ENCODE measurements at regions not wholly inside any gene's neighbourhood (a gene's known extent, or its start where the extent isn't known, plus 50 kb on each side); places are given as distances from the start of the nearest gene placed in this dataset.

DNA sequence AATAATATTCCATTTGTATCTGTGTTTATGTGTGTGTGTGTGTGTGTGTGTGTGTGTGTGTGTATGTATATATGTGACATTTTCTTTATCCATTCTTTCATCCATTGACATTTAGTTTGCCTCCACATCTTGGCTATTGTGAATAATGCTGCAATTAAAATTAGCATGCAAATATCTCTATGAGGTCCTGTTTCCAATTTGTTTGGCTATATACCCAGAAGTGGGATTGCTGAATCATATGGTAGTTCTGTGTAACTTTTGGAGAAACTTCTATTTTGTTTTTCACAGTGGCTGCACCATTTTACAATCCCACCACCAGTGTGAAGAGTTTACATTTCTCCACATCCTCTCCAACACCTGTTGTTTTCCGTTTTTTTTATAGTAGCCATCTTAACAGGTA is 53.1 kb downstream of the CH25H start:
- DNase-seq (ENCODE audit: low read depth), result no peak

DNA sequence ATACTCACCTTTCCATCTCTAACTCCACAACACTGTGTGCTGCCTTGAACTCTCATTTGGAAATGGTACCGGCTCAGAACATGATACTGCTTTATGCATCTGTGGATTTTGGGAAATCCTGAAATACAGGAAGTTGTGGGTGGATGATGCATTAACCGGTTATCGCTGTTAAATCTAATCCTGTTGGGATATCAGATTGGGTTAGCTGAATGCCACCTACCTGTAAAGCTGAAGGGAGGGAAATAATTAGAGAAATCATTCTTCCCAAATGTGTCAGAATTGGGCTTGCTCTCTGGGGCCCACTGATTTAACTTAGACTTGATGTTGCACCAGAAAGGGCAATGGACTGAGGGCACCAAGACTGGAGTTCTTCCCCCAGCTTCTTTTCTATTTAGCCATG is 54.0 kb downstream of the CH25H start:
- no peak for DNase-seq (ENCODE audit: low read depth)

DNA sequence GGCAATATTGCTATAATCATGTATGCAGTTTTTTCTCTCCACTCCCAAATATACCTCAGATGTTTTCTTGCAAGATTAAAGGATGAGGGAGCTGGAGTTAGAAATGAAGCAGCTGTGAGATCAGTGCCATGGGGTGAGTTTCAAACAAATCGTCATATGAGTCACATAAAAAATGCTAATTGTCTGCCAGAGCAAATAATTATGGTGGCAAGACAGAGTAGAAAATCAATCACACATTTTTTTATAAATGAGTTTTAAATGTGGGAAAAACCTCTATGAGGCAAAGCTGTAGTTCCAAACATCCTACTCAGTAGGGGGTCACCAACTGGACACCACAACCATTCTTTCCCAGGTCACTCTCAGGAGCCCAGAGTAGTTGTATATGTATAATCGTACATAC is 55.3 kb downstream of the CH25H start:
- DNase-seq (ENCODE audit: low read depth), result no peak

DNA sequence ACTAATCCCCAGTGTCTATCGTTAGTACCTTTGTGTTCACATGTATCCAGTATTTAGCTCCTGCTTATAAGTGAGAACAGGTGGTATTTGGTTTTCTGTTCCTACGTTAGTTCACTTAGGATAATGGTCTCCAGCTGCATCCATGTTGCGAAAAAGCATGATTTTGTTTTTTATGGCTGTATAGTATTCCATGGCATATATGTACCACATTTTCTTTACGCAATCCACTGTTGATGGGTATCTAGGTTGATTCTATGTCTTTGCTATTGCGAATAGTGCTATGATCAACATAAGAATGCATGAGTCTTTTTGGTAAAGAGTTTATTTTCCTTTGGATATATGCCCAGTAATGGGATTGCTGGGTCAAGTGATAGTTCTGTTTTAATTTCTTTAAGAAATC is 59.1 kb downstream of the CH25H start:
- DNase-seq (ENCODE audit: low read depth), result no peak

DNA sequence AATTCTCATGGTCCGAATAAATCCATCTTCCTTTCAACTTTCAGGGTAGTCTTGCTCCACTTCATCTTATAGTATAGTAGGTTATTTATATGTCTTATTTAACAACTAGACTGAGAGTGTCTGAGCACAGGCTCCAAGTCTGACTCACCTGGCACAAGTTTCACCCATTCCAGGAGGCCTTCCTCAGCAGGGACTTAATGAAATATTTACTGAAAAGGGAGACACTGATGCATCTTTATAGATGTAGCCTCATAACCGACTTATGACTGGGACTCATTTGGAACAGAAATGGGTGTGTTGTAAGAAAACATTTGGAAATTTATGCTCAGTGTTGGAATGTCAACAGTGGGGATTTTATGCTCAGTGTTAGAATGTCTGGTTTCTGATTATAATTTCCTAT is 59.9 kb downstream of the CH25H start:
- no peak for DNase-seq (ENCODE audit: low read depth)

DNA sequence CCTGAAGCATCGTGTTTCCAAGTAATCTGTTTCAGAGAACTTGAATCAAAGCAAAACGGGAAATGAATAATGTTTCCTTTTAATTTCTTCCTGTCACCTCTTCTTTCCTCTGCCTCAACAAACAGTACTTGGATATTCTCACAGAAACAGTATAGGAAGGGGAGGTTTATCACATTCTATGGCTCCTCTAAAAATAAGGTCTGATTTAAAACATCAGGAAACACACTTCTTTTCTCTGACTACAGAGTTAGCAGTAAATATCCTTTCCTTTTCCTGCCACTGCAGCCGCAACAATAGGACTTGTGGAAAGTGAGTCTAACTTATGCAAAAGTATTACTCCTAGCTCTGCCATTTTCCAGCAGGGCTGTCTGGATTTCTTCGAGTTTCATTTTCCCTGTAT is 62.3 kb downstream of the CH25H start:
- no peak for DNase-seq (ENCODE audit: low read depth)

DNA sequence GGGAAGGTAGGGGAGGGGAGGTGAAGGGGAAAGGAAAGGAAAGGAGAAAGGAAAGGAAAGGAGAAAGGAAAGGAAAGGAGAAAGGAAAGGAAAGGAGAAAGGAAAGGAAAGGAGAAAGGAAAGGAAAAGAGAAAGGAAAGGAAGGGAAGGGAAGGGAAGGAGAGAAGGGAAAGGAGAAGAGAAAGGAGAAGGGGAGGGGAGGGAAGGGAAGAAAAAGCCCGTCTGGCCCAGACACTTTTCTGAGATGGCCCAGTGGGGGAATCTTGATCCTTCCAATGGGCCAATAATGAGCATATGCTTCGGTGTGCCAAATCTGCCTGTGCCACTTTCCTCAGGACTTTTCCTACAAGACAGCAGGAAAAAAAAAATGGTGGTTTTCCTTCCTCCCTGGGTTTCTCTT is 64.5 kb downstream of the CH25H start:
- no peak for DNase-seq (ENCODE audit: low read depth)

DNA sequence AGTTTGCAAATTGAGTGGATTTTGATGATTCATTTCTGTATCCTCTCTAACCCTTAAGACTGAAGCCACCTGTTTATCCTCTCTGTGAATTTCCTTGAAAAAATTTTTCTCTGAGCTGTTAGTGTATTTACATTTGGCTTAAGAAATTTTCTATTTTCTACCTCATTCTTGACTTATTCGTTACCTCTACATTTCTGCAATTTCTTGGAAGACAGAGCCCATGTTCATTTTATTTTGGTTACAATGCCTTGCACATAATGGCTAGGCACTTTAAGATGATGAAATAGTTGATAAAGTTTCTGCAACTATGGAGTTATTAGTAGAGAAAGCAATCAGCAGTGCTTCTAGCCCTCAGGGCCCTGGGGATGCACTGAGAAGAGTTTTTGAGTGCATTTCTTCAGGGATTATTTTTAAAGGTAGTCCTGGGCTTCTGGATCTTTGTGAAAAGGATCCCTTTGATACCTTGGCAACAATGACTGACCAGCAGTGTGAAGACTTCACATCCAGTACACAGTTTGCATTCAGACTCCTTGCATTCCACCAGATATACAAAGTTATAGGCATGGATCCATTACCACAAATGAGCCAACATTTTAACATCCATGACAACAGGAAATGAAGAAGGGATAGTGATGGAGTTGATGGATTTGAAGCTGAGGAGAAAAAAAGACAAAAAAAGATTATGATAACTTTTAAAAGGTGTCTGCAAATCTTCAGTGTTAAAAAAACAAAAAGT is 68.2 kb downstream of the CH25H start:
- DNase-seq (ENCODE audit: low read depth), result no peak

DNA sequence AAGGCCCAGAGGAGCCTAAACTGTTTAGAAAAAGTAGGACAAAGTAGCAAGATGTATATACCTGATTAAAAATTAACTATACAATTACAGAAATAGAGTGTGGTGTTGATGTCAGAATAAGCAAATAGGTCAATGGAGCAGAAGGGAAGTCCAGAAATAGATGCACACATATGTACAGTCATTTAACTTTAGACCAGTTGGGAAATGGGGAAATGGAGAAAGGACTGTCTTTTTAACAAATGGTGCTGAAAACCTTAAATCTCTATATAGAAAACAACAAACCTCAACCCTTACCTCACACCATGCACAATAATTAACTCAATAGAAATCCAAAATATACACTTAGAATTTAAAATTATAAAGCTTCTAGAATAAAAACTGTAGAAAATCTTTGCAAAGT is 72.2 kb downstream of the CH25H start:
- no peak for DNase-seq (ENCODE audit: low read depth)

DNA sequence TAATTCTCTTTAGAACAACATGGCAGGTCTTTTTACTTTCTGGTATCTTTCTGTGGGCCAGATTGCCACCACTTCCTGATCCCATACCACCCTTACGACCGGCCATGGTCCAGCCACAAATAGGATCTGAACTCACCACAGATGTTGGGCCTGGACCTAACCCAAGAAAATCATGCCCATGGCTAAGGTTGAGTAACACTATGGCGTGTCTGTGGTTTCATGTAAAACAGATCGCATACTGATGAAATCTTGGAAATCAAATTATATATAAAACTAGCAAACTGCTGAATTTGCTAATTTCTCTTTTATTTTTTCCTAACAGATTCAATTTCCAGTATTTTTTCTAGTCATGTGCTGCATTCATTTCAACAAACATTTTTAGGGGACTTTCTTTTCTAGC is 77.2 kb downstream of the CH25H start:
- no peak for DNase-seq (ENCODE audit: low read depth)

DNA sequence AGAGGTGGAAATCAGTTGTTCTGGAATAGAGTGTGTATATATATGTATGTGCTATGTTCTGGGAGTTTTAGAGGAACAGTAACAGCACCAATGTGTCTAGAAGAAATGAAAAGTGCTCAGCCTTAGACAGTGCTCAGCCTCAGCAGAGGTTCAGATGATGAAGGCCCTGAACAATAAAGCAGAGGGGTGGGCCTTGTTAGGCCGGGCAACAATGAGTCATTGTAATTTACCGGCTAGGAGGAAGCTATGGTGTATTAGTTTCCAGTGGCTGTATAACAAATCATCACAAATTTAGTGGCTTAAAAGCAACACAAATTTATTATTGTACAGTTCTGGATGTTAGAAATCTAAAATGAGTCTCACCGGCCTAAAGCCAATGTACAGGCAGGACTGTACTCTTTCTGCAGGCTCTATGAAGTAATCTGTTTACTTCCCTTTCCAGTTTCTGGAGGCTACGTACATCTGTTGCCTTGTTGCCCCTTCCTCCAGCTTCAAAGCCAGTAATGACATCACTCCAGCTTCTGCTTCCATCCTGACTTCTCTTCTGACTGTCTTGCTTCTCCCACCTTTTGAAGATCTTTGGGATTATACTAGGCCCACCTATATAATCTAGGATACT is 84.6 kb downstream of the CH25H start:
- DNase-seq (ENCODE audit: low read depth), result no peak

DNA sequence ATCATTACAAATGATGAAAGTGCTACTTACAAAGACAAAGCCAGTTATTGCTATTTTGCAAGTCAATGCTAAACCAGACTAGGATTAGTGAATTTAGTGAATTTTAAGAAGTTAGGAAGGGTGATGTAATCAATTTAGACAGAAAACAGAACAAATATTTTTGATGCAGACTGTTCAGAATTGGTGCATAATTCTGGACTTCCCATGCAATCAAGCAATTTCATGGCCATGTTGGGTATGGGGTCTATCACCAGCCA is 85.4 kb downstream of the CH25H start:
- DNase-seq (ENCODE audit: low read depth), result no peak

DNA sequence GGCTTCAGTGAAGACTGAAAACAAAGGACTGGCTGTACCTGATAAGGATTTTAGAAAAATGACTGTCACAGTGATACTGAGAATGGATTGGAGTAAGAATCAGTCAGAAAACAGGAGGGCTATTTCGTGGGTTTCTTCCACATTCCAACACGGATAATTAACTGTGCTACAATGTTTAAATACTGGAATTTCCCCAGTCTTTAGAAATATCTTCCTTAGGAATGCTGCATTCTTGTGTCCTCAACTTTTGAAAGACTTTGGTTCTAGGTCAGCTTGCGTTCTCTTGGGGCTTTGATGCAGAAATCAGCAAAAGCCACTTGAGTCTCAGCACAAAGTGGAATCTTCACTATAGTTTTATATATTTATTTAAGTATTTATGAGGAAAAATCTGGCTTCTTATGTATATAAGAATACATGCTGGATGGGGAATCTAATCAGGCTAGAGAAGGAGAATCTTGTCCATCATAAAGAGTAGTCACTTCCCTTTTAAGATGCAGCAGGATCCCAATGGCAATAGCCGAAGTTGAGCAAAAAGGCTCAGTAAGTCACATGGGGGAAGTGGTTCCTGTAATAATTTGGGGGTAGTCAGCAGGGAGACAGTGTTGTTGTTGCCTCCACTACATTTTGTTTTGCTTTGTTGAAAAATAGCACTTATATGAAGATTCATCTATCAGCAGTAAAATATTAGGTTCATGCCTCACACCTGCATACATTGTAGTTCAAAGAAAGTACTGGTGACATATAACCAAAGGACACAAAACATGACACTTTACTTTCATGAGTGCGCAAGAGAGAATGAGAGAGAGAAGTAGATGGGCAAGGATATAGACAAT is 86.0 kb downstream of the CH25H start:
- no peak for DNase-seq (ENCODE audit: low read depth)

DNA sequence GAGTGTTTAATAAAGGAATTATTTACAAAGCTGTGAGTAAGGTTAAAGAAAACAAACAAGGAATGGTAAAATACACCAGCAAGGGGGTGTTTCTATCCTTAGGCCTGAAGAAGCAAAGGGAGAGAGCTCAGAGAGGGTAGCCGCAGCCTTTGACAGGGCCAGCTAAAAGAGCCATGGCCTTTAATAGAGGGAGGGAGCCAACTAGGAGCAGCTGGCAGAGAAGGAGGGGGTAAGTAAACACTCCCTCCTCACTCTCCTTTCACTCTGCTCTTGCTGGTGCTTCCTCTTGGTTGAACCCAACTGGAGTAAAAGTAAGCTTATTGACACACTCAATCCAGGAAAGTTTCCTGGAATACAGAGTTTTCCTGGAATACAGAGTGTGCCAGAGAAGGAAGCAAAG is 87.5 kb downstream of the CH25H start:
- DNase-seq (ENCODE audit: low read depth), result no peak

DNA sequence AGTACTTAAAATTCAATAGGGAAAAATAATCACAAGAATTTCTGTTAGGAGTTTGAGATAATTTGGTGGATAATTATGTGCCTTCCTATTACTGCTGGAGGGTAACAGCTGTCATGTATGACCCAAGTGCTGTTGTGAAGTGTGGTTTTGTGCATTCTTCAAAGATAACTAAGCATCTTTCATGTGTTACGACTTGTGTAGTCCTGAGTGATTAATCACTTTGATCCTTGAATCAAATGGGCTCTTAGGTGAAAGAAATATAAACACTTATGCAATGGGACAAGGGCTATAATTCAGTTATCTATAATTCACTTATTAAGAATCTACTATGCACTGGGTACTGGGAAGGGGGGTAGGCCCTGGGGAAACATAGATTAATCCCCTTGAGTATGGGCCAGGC is 89.0 kb downstream of the CH25H start:
- DNase-seq (ENCODE audit: low read depth), result no peak

DNA sequence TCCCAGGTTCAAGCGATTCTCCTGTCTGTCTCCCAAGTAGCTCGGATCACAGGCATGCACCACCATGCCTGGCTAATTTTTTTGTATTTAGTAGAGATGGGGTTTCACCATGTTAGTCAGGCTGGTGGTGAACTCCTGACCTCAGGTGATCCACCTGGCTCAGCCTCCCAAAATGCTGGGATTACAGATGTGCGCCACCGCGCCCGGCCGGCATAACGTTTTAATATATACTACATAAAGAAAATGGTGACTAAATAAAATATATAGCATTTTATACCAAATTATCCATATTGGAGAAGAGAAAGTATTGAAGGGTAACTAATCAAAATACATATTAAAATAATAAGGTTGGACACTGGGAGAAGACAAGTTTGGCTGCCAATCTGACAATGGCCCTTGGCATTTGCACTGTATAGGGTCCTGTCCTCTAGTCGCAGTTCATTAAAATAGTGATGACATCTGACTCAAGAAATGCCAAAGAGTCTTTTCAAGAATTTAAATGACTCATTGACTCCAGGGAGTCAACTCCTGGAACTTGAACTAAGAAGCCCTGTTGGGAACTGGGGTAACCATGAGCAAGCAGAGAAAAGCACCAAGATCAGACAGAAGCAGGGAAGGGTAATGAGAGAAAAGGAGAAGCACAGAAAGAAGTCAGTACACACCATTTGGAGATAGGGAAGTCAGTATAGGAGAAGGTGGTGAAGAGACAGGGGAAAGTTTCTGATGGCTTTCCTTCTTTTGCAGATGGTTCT is 91.1 kb downstream of the CH25H start:
- DNase-seq (ENCODE audit: low read depth), result no peak

DNA sequence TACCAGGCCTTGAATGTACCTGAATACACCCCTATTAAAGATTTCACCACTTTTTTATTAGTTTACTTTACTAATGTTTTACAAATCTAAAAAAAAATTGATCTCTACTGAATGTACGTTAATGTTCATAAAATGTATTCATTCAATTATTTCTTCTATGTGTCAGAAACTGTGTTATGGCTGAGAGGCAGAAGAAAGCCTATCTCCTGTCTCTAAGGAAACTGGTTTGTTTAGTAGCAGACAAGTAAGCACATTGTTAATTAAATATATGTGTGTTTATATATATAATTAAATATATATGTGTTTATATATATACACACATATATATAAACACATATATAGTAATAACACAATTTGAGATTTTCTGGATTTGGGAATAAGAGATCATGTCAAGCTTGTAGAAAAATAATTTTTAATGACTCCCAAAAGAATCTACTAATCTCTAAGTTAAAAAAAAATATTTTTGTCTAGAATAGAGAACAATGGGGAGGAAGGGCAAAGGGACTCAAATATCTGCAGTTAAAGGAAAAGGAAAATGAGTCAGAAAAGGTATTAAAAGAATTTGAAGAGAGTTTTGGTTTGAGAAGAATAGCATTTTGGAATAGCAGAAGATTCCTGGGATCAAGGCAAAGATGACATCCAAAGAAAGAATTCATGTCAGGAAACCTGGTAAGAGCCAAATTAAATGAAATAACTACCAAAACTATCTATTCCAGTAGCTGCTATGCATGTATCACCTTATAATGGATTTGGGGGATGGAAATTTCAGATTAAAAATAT is 92.1 kb downstream of the CH25H start:
- no peak for DNase-seq (ENCODE audit: low read depth)

DNA sequence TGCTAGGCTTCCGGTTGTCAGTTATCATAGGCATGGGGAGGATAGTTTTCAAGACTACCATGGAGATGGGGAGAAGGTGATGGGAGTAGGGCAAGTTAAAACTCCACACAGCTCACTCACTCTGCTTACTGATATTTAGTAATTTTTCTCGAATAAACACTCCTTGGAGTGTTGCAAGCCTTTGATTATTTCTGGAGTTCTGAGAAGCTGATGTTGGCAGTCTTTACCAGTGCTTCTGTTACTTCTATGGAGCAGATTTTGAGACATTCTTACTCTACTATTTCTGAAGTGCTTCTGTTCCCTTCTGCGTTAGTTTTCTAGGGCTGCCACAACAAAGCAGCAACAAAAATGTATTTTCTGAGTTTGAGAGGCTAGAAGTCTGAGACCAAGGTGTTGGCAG is 104.4 kb downstream of the CH25H start:
- no peak for DNase-seq (ENCODE audit: low read depth)

DNA sequence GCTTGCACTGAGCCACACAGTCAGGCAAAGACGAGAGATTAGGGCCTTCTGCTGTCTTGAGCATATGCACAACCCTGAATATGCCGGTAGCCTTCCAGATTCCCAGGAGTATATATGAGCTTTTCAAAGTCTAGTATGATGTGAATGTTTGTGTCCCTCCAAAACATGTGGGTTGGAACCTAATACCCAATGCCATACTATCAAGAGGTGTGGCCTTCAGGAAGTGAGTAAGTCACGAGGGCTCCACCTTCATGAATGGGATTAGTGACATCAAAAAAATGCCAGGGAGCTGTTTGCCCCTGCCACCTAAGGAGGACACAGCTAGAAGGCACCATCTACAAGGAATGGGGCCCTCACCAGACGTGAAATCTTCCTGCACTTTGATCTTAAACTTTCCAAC is 105.2 kb downstream of the CH25H start:
- DNase-seq (ENCODE audit: low read depth), result no peak

DNA sequence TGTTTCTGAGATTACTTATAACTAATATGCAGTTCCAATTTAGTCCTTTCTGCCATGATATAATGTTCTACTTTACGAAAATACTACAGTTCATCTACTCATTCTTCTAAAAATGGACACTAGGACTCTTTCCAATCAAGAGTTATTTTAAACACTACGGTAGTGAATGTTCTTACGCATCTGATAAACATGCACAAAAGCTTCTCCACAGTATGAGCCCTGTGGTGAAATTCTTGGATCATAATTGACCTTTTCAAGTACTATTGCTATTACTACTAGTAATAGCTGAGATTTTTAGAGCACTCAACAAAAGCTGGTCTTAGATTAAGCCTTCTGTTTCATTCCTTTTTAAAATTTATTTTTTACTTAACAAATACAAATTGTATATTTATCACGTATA is 106.4 kb downstream of the CH25H start:
- no peak for DNase-seq (ENCODE audit: low read depth)

DNA sequence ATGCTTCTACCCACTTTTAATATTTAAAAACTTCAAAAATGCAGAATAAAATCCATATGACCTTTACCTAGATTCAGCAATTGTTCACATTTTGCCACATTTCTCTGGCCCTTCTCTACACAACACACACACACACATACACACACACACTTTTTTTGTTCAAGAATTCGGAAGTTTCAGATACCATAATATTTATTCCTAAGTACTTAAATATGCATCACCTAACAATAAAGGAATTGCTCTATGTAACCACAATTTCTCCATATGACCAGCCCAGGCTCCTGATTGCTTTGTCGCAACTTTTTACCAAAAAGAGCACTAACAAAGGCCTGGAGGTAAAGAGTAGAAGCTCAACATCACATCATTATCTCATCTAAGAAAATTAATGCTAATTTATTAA is 106.6 kb downstream of the FAS start:
- DNase-seq (ENCODE audit: low read depth), result no peak
